CD8-positive, alpha-beta memory T cell (primary cell): ENCODE measurements at regions not wholly inside any gene's neighbourhood (a gene's known extent, or its start where the extent isn't known, plus 50 kb on each side); places are given as distances from the start of the nearest gene placed in this dataset.
"Not testable (repeated sequence)": the region's sequence is repeated elsewhere in the genome, so short reads cannot be mapped to it uniquely, and the experiment has no call there.

Experiments used
- CTCF ChIA-PET: fragments of 350-600 bp; sonication (Branson Sonifier 250); formaldehyde crosslinking; loops from one replicate; lab custom pipeline; 2021; ENCODE audit warnings: antibody characterized with exemption; lab: Charles Lee
- POLR2A ChIA-PET: fragments of 350-600 bp; sonication (Branson Sonifier 250); formaldehyde crosslinking; loops from one replicate; lab custom pipeline; 2021; ENCODE audit warnings: antibody characterized with exemption; lab: Charles Lee
- DNase-seq, 5 donors: peaks; one replicate each; pipeline versions ENCODE4 v3.0.0 to v3.0.0-alpha.2; 2020 to 2022; ENCODE audit warnings: mixed read lengths in 1 of 5
- H3K27ac ChIP-seq: one replicate; pipeline ENCODE4 v1.7.0; 2013; ENCODE audit warnings: low read depth, mild to moderate bottlenecking, low read length, moderate library complexity
- H3K27me3 ChIP-seq: 2 replicates; pipeline ENCODE4 v1.7.0; 2013; ENCODE audit warnings: low read length, mild to moderate bottlenecking; ENCODE audit not compliant: insufficient read depth, poor library complexity, severe bottlenecking
- H3K36me3 ChIP-seq: 2 replicates; pipeline ENCODE4 v1.7.0; 2013; ENCODE audit warnings: mild to moderate bottlenecking, low read length, moderate library complexity; ENCODE audit not compliant: insufficient read depth
- H3K4me1 ChIP-seq: 2 replicates; pipeline ENCODE4 v1.7.0; 2013; ENCODE audit warnings: mild to moderate bottlenecking, low read length, moderate library complexity; ENCODE audit not compliant: insufficient read depth
- H3K4me3 ChIP-seq: 2 replicates; pipeline ENCODE4 v1.7.0; 2013; ENCODE audit warnings: mild to moderate bottlenecking, low read length
- H3K9me3 ChIP-seq: 2 replicates; pipeline ENCODE4 v1.7.0; 2013; ENCODE audit warnings: mild to moderate bottlenecking, low read length
- H3K27ac Mint-ChIP-seq, 8 donors: one replicate each; pipeline ENCODE4 v1.8.0; 2020 to 2021; ENCODE audit warnings: mixed read lengths in 8 of 8, mild to moderate bottlenecking in 6 of 8, inconsistent platforms in 3 of 8, moderate library complexity in 3 of 8
- H3K27me3 Mint-ChIP-seq, 2 donors: one replicate each; pipeline ENCODE4 v1.8.0; 2020 to 2021; ENCODE audit warnings: mixed read lengths in 2 of 2, mild to moderate bottlenecking in 1 of 2, moderate library complexity in 1 of 2
- H3K36me3 Mint-ChIP-seq, 3 donors: one replicate each; pipeline ENCODE4 v1.8.0; 2020 to 2021; ENCODE audit warnings: mixed read lengths in 3 of 3, inconsistent platforms in 1 of 3, mild to moderate bottlenecking in 1 of 3
- H3K4me1 Mint-ChIP-seq, 3 donors: one replicate each; pipeline ENCODE4 v1.8.0; 2020 to 2021; ENCODE audit warnings: mixed read lengths in 3 of 3, inconsistent platforms in 1 of 3, mild to moderate bottlenecking in 1 of 3
- H3K4me3 Mint-ChIP-seq, 7 donors: one replicate each; pipeline ENCODE4 v1.8.0; 2020 to 2021; ENCODE audit warnings: mixed read lengths in 7 of 7, mild to moderate bottlenecking in 6 of 7, moderate library complexity in 4 of 7, inconsistent platforms in 2 of 7
- H3K9me3 Mint-ChIP-seq, 5 donors: one replicate each; pipeline ENCODE4 v1.8.0; 2020 to 2022; ENCODE audit warnings: mixed read lengths in 5 of 5, mild to moderate bottlenecking in 3 of 5, moderate library complexity in 2 of 5, inconsistent platforms in 1 of 5

GRCh38 chr10:109633017-109633416 is 290.3 kb downstream of the XPNPEP1 start:
- H3K27ac ChIP-seq, H3K9me3 ChIP-seq, POLR2A ChIA-PET, CTCF ChIA-PET, H3K4me1 Mint-ChIP-seq, H3K9me3 Mint-ChIP-seq, H3K4me3 ChIP-seq, H3K27me3 Mint-ChIP-seq, H3K27me3 ChIP-seq, H3K36me3 Mint-ChIP-seq, DNase-seq, H3K4me1 ChIP-seq, H3K27ac Mint-ChIP-seq, H3K4me3 Mint-ChIP-seq, H3K36me3 ChIP-seq: not testable (repeated sequence)

GRCh38 chr10:109624939-109625338 is 298.4 kb downstream of the XPNPEP1 start:
- H3K9me3 Mint-ChIP-seq: peaks cover 0 to 2% (median 0%) of the 10 kb centered on the region in 5 donors
- CTCF ChIA-PET: no interaction called here

GRCh38 chr10:109622566-109622965 is 300.7 kb downstream of the XPNPEP1 start:
- DNase-seq: no peak
- H3K36me3 Mint-ChIP-seq: no peaks in the 10 kb centered on the region
- H3K36me3 ChIP-seq: no peaks in the 10 kb centered on the region
- no peak overlapping the region for H3K4me3 ChIP-seq
- no peak overlapping the region for H3K27ac ChIP-seq
- no peak overlapping the region for H3K4me3 Mint-ChIP-seq
- no peaks in the 10 kb centered on the region for H3K4me1 ChIP-seq
- H3K9me3 ChIP-seq: no peaks in the 10 kb centered on the region
- peaks cover 0 to 2% (median 0%) of the 10 kb centered on the region in 5 donors for H3K9me3 Mint-ChIP-seq
- H3K27me3 Mint-ChIP-seq: no peaks in the 10 kb centered on the region
- ChIA-PET CTCF (no interaction called here), POLR2A (no interaction called here)
- H3K4me1 Mint-ChIP-seq: no peaks in the 10 kb centered on the region
- no peaks in the 10 kb centered on the region for H3K27me3 ChIP-seq
- no peak overlapping the region for H3K27ac Mint-ChIP-seq

More at GRCh38 chr10:109624939-109625338, 298.4 kb downstream of the XPNPEP1 start:
- Histone ChIP-seq H3K36me3 (no peaks in the 10 kb centered on the region), H3K4me3 (no peak overlapping the region), H3K27me3 (no peaks in the 10 kb centered on the region), H3K9me3 (no peaks in the 10 kb centered on the region), H3K4me1 (no peaks in the 10 kb centered on the region), H3K27ac (no peak overlapping the region)
- Mint-ChIP-seq H3K4me1 (no peaks in the 10 kb centered on the region), H3K27me3 (no peaks in the 10 kb centered on the region), H3K4me3 (no peak overlapping the region), H3K36me3 (no peaks in the 10 kb centered on the region), H3K27ac (no peak overlapping the region)
- POLR2A ChIA-PET: no interaction called here
- no peak for DNase-seq

- no peak overlapping the region for H3K27ac ChIP-seq
- H3K27me3 ChIP-seq: no peaks in the 10 kb centered on the region
- H3K36me3 Mint-ChIP-seq: no peaks in the 10 kb centered on the region
- no peaks in the 10 kb centered on the region for H3K4me1 Mint-ChIP-seq
- no peaks in the 10 kb centered on the region for H3K9me3 ChIP-seq
- H3K4me3 ChIP-seq: no peak overlapping the region
- CTCF ChIA-PET: no interaction called here
- DNase-seq: no peak
- H3K27me3 Mint-ChIP-seq: no peaks in the 10 kb centered on the region
- POLR2A ChIA-PET: no interaction called here
- no peaks in the 10 kb centered on the region for H3K9me3 Mint-ChIP-seq
- H3K4me1 ChIP-seq: no peaks in the 10 kb centered on the region
- no peak overlapping the region for H3K27ac Mint-ChIP-seq
- H3K36me3 ChIP-seq: no peaks in the 10 kb centered on the region
- no peak overlapping the region for H3K4me3 Mint-ChIP-seq
These were observed 302.9 kb downstream of the XPNPEP1 start for GRCh38 chr10:109620396-109620795.

- peak overlapping the region in 1 of 8 donors; percentile 88 for H3K27ac Mint-ChIP-seq
- peaks cover 0 to under 1% (median 0%) of the 10 kb centered on the region in 5 donors for H3K9me3 Mint-ChIP-seq
- H3K27me3 ChIP-seq: no peaks in the 10 kb centered on the region
- no peak for DNase-seq
- no peaks in the 10 kb centered on the region for H3K27me3 Mint-ChIP-seq
- no peak overlapping the region for H3K4me3 ChIP-seq
- no peaks in the 10 kb centered on the region for H3K4me1 Mint-ChIP-seq
- H3K9me3 ChIP-seq: no peaks in the 10 kb centered on the region
- no peak overlapping the region for H3K27ac ChIP-seq
- CTCF ChIA-PET: no interaction called here
- H3K36me3 ChIP-seq: no peaks in the 10 kb centered on the region
- H3K4me1 ChIP-seq: no peaks in the 10 kb centered on the region
- no peak overlapping the region for H3K4me3 Mint-ChIP-seq
- POLR2A ChIA-PET: no interaction called here
- H3K36me3 Mint-ChIP-seq: no peaks in the 10 kb centered on the region
These were observed 303.4 kb downstream of the XPNPEP1 start for GRCh38 chr10:109619914-109620313.

- no peak overlapping the region for H3K27ac ChIP-seq
- Mint-ChIP-seq H3K27ac (no peak overlapping the region), H3K36me3 (no peaks in the 10 kb centered on the region), H3K4me3 (no peak overlapping the region), H3K9me3 (peaks cover 0 to 3% (median 0%) of the 10 kb centered on the region in 5 donors), H3K4me1 (no peaks in the 10 kb centered on the region), H3K27me3 (no peaks in the 10 kb centered on the region)
- no peaks in the 10 kb centered on the region for H3K4me1 ChIP-seq
- H3K27me3 ChIP-seq: no peaks in the 10 kb centered on the region
- ChIA-PET POLR2A (no interaction called here), CTCF (interaction anchor here (0.9 kb wide), 1 partner anchor 15 kb away, joined by 3 read pairs; no protein-coding TSS in a partner anchor)
- DNase-seq: no peak
- H3K9me3 ChIP-seq: no peaks in the 10 kb centered on the region
- H3K36me3 ChIP-seq: no peaks in the 10 kb centered on the region
- no peak overlapping the region for H3K4me3 ChIP-seq
These were observed 304.6 kb downstream of the XPNPEP1 start for GRCh38 chr10:109618748-109619147.

- Histone ChIP-seq H3K27ac (no peak overlapping the region), H3K9me3 (no peaks in the 10 kb centered on the region), H3K27me3 (no peaks in the 10 kb centered on the region), H3K4me1 (no peaks in the 10 kb centered on the region), H3K4me3 (no peak overlapping the region), H3K36me3 (no peaks in the 10 kb centered on the region)
- no peak overlapping the region for H3K27ac Mint-ChIP-seq
- CTCF ChIA-PET: no interaction called here
- no peaks in the 10 kb centered on the region for H3K4me1 Mint-ChIP-seq
- H3K9me3 Mint-ChIP-seq: peaks cover 0 to 4% (median 0%) of the 10 kb centered on the region in 5 donors
- no peaks in the 10 kb centered on the region for H3K36me3 Mint-ChIP-seq
- DNase-seq: no peak
- POLR2A ChIA-PET: no interaction called here
- no peak overlapping the region for H3K4me3 Mint-ChIP-seq
- H3K27me3 Mint-ChIP-seq: no peaks in the 10 kb centered on the region
These were observed 305.0 kb downstream of the XPNPEP1 start for GRCh38 chr10:109618301-109618700.

GRCh38 chr10:109616359-109616980 is 306.8 kb downstream of the XPNPEP1 start:
- H3K4me3 Mint-ChIP-seq: no peak overlapping the region
- Histone ChIP-seq H3K36me3 (no peaks in the 10 kb centered on the region), H3K9me3 (no peaks in the 10 kb centered on the region), H3K27me3 (no peaks in the 10 kb centered on the region), H3K4me3 (no peak overlapping the region), H3K4me1 (no peaks in the 10 kb centered on the region), H3K27ac (no peak overlapping the region)
- H3K36me3 Mint-ChIP-seq: no peaks in the 10 kb centered on the region
- H3K4me1 Mint-ChIP-seq: no peaks in the 10 kb centered on the region
- POLR2A ChIA-PET: no interaction called here
- CTCF ChIA-PET: no interaction called here
- no peak for DNase-seq
- H3K27me3 Mint-ChIP-seq: no peaks in the 10 kb centered on the region
- peaks cover 0 to 9% (median 3%) of the 10 kb centered on the region in 5 donors for H3K9me3 Mint-ChIP-seq
- no peak overlapping the region for H3K27ac Mint-ChIP-seq
